ENCODE measurements at regions not wholly inside any gene's neighbourhood (a gene's known extent, or its start where the extent isn't known, plus 50 kb on each side); places are given as distances from the start of the nearest gene placed in this dataset.

- no peak for TF ChIP-seq CTCF (IDR thresholded peaks at IDR 0.05; ENCODE audit: insufficient read depth, low read length, poor library complexity, severe bottlenecking)
- no peak for TF ChIP-seq EZH2phosphoT487 (conservative IDR thresholded peaks at IDR 0.05; ENCODE audit: low read length)
Measured at GRCh38 chr7:145957160-145957890, 159.3 kb upstream of the CNTNAP2 start.

Measured in SU-DHL-6 (cell line).